C4-2B (cell line): ENCODE measurements at regions not wholly inside any gene's neighbourhood (a gene's known extent, or its start where the extent isn't known, plus 50 kb on each side); places are given as distances from the start of the nearest gene placed in this dataset.

Experiments
- CTCF ChIP-seq: fragments of 450-650 bp; conservative IDR thresholded peaks from 2 replicates; pipeline ENCODE4 v1.5.1; 2017; ENCODE audit warnings: mild to moderate bottlenecking
- ZFX ChIP-seq: fragments of 450-650 bp; IDR thresholded peaks from 2 replicates; pipeline ENCODE4 v1.6.1; 2017

GRCh38 chr16:77589071-77589765, 133.1 kb upstream of the NUDT7 start:
- TF ChIP-seq CTCF, result no peak
- TF ChIP-seq ZFX, result no peak
